ENCODE measurements at regions not wholly inside any gene's neighbourhood (a gene's known extent, or its start where the extent isn't known, plus 50 kb on each side); places are given as distances from the start of the nearest gene placed in this dataset.

DNA sequence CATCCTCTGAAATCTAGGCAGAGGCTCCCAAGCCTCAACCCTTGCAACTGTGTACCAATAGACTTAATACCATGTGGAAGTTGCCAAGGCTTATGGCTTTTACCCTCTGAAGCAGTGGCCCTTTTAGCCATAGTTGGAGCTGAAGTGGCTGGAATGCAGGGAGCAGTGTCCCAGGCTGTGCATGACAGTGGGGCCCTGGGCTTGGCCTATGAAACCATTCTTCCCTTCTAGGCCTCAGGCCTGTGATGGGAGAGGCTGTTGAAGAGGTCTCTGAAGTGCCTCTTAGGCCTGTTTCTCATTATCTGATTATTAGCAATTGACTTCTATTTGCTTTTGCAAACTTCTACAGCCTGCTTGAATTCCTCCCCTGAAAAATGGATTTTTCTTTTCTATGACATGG is 612.7 kb upstream of the ZWINT start:
- no peak overlapping the region for H4K8ac ChIP-seq (ENCODE audit: low read depth, low read length)
- no peak overlapping the region for H2BK120ac ChIP-seq (ENCODE audit: low read depth, low read length)
- H2AK5ac ChIP-seq (ENCODE audit: low read depth, low read length) = no peak overlapping the region
- no peak overlapping the region for H3K27ac ChIP-seq (replicated peaks; ENCODE audit: low read length)
- no peak overlapping the region for H3K4me2 ChIP-seq (ENCODE audit: insufficient read depth, low read length, poor library complexity, severe bottlenecking)
- no peak overlapping the region for H3K4me3 ChIP-seq (ENCODE audit: low read length in 2 of 2)
- no peak overlapping the region for H3K4ac ChIP-seq (ENCODE audit: low read length)
- H4K91ac ChIP-seq (ENCODE audit: low read depth, low read length, poor library complexity) = no peak overlapping the region
- H3K27me3 ChIP-seq (ENCODE audit: control insufficient read depth in 3 of 3, insufficient read depth in 3 of 3, low read depth in 1 of 3, low read length in 3 of 3) = no peaks in the 10 kb centered on the region
- H2AFZ ChIP-seq (ENCODE audit: low read length) = no peak overlapping the region
- no peak overlapping the region for H2BK5ac ChIP-seq (ENCODE audit: low read length)
- H2BK12ac ChIP-seq (ENCODE audit: low read length) = no peak overlapping the region
- no peaks in the 10 kb centered on the region for H3K4me1 ChIP-seq (ENCODE audit: control insufficient read depth in 2 of 2, insufficient read depth in 1 of 2, low read depth in 1 of 2, low read length in 2 of 2)
- no peaks in the 10 kb centered on the region for H3K79me1 ChIP-seq (ENCODE audit: low read depth, low read length)
- H3K14ac ChIP-seq (ENCODE audit: low read length) = no peak overlapping the region
- no peaks in the 10 kb centered on the region for H3K9me3 ChIP-seq (replicated peaks in 1 of 2; ENCODE audit: control insufficient read depth in 2 of 2, insufficient read depth in 1 of 2, low read depth in 1 of 2, low read length in 2 of 2)
- H3K18ac ChIP-seq (ENCODE audit: low read length) = no peak overlapping the region
- no peak overlapping the region for H2BK15ac ChIP-seq (ENCODE audit: low read length)
- DNase-seq (ENCODE audit: low spot score) = no peak
- H3K36me3 ChIP-seq (replicated peaks in 1 of 2; ENCODE audit: control insufficient read depth in 2 of 2, insufficient read depth in 2 of 2, low read length in 2 of 2) = no peaks in the 10 kb centered on the region
- H3K23ac ChIP-seq (ENCODE audit: low read depth, low read length, poor library complexity) = no peak overlapping the region
- no peak overlapping the region for H3K9ac ChIP-seq (ENCODE audit: low read depth, low read length, poor library complexity)

DNA sequence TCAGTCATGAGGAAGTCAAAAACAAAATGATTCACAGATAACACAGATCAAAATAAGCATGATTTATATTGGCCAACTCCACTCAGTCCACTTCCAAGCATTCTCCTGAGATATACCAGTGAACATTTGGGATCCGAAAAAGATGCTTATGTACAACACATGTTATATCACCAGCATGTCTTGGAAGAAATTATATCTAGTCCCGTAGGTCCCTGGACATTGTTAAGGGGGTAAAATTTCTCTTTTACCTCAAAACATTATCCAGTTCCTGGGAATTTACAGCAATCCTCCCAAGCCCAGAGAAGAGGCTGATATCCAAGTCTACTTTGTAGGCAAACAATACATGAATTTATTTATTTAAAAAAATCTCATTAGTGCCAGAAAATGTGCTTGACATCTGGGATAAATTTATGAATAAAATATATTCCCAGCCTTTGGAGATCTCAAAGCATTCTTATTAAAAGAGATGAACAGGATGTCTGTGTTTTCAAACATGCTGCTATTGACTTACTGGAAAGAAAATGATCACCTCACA is 582.2 kb upstream of the ZWINT start:
- H4K91ac ChIP-seq (ENCODE audit: low read depth, low read length, poor library complexity) = no peak overlapping the region
- H3K4me1 ChIP-seq (ENCODE audit: control insufficient read depth in 2 of 2, insufficient read depth in 1 of 2, low read depth in 1 of 2, low read length in 2 of 2) = no peaks in the 10 kb centered on the region
- no peak for DNase-seq (ENCODE audit: low spot score)
- H3K23ac ChIP-seq (ENCODE audit: low read depth, low read length, poor library complexity) = no peak overlapping the region
- H2BK15ac ChIP-seq (ENCODE audit: low read length) = no peak overlapping the region
- H3K27me3 ChIP-seq (ENCODE audit: control insufficient read depth in 3 of 3, insufficient read depth in 3 of 3, low read depth in 1 of 3, low read length in 3 of 3) = no peaks in the 10 kb centered on the region
- H3K18ac ChIP-seq (ENCODE audit: low read length) = no peak overlapping the region
- no peak overlapping the region for H2BK120ac ChIP-seq (ENCODE audit: low read depth, low read length)
- no peaks in the 10 kb centered on the region for H3K79me1 ChIP-seq (ENCODE audit: low read depth, low read length)
- H3K9me3 ChIP-seq (replicated peaks in 1 of 2; ENCODE audit: control insufficient read depth in 2 of 2, insufficient read depth in 1 of 2, low read depth in 1 of 2, low read length in 2 of 2) = peaks cover 0 to 2% of the 10 kb centered on the region in 2 donors
- H2AK5ac ChIP-seq (ENCODE audit: low read depth, low read length) = no peak overlapping the region
- no peak overlapping the region for H3K9ac ChIP-seq (ENCODE audit: low read depth, low read length, poor library complexity)
- no peaks in the 10 kb centered on the region for H3K36me3 ChIP-seq (replicated peaks in 1 of 2; ENCODE audit: control insufficient read depth in 2 of 2, insufficient read depth in 2 of 2, low read length in 2 of 2)
- H2BK5ac ChIP-seq (ENCODE audit: low read length) = no peak overlapping the region
- no CpG with 5 or more reads among the region's 2 CpGs for WGBS, 2 donors (ENCODE audit: extremely low coverage in 2 of 2, insufficient read length in 2 of 2, insufficient replicate concordance in 1 of 2)
- H4K8ac ChIP-seq (ENCODE audit: low read depth, low read length) = no peak overlapping the region
- no peak overlapping the region for H3K4me3 ChIP-seq (ENCODE audit: low read length in 2 of 2)
- no peak overlapping the region for H2BK12ac ChIP-seq (ENCODE audit: low read length)
- H2AFZ ChIP-seq (ENCODE audit: low read length) = no peak overlapping the region
- no peak overlapping the region for H3K14ac ChIP-seq (ENCODE audit: low read length)
- no peak overlapping the region for H3K4me2 ChIP-seq (ENCODE audit: insufficient read depth, low read length, poor library complexity, severe bottlenecking)
- no peak overlapping the region for H3K4ac ChIP-seq (ENCODE audit: low read length)
- H3K27ac ChIP-seq (replicated peaks; ENCODE audit: low read length) = no peak overlapping the region

DNA sequence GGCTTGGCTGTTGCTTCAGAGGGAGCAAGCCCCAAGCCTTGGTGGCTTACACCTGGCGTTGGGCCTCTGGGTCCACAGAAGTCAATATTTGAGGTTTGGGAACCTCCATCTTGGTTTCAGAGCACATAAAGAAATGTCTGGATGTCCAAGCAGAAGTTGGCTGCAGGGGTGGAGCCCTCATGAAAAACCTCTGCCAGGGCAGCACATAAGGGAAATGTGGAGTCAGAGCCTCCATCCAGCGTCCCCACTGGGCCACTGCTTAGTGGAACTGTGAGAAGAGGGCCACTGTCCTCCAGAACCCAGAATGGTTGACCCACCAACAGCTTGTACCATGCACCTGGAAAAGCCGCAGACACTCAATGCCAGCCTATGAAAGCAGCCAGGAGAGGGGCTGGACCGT is 573.5 kb upstream of the ZWINT start:
- Histone ChIP-seq H3K14ac (ENCODE audit: low read length) (no peak overlapping the region), H4K91ac (ENCODE audit: low read depth, low read length, poor library complexity) (no peak overlapping the region), H3K4me1 (ENCODE audit: control insufficient read depth in 2 of 2, insufficient read depth in 1 of 2, low read depth in 1 of 2, low read length in 2 of 2) (no peaks in the 10 kb centered on the region), H3K18ac (ENCODE audit: low read length) (no peak overlapping the region), H3K36me3 (replicated peaks in 1 of 2; ENCODE audit: control insufficient read depth in 2 of 2, insufficient read depth in 2 of 2, low read length in 2 of 2) (no peaks in the 10 kb centered on the region), H3K9ac (ENCODE audit: low read depth, low read length, poor library complexity) (no peak overlapping the region), H2BK12ac (ENCODE audit: low read length) (no peak overlapping the region), H4K8ac (ENCODE audit: low read depth, low read length) (no peak overlapping the region), H3K23ac (ENCODE audit: low read depth, low read length, poor library complexity) (no peak overlapping the region), H2AK5ac (ENCODE audit: low read depth, low read length) (no peak overlapping the region), H2BK15ac (ENCODE audit: low read length) (no peak overlapping the region), H2AFZ (ENCODE audit: low read length) (no peak overlapping the region), H3K4me2 (ENCODE audit: insufficient read depth, low read length, poor library complexity, severe bottlenecking) (no peak overlapping the region), H3K79me1 (ENCODE audit: low read depth, low read length) (no peaks in the 10 kb centered on the region), H3K4ac (ENCODE audit: low read length) (no peak overlapping the region), H2BK120ac (ENCODE audit: low read depth, low read length) (no peak overlapping the region), H3K27me3 (ENCODE audit: control insufficient read depth in 3 of 3, insufficient read depth in 3 of 3, low read depth in 1 of 3, low read length in 3 of 3) (no peaks in the 10 kb centered on the region), H3K9me3 (replicated peaks in 1 of 2; ENCODE audit: control insufficient read depth in 2 of 2, insufficient read depth in 1 of 2, low read depth in 1 of 2, low read length in 2 of 2) (peaks cover 0 to 7% of the 10 kb centered on the region in 2 donors), H3K27ac (replicated peaks; ENCODE audit: low read length) (no peak overlapping the region), H3K4me3 (ENCODE audit: low read length in 2 of 2) (no peak overlapping the region), H2BK5ac (ENCODE audit: low read length) (no peak overlapping the region)
- no peak for DNase-seq (ENCODE audit: low spot score)
- WGBS, 2 donors (ENCODE audit: extremely low coverage in 2 of 2, insufficient read length in 2 of 2, insufficient replicate concordance in 1 of 2) = no CpG with 5 or more reads among the region's 4 CpGs

DNA sequence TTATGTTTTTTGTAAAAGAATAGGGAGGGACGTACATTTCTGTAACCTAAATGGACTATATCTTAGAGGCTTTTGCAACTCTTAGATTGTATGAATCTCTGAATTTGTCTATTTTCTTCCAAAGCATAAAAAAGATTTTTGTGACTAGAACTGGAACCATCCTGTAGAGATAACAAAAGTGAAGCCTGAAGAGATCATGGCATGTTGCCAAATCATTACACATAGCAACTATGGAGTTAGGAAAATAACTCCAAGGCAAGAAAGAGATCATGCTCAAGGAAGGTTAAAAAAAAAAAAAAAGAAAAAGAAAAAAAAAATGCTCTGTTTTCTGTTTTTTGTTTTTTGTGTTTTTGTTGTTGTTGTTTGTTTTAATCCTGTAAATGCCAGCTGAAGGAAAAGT is 567.7 kb upstream of the ZWINT start:
- no peak overlapping the region for H2AFZ ChIP-seq (ENCODE audit: low read length)
- H4K8ac ChIP-seq (ENCODE audit: low read depth, low read length) = no peak overlapping the region
- H3K4me1 ChIP-seq (ENCODE audit: control insufficient read depth in 2 of 2, insufficient read depth in 1 of 2, low read depth in 1 of 2, low read length in 2 of 2) = no peaks in the 10 kb centered on the region
- no peak overlapping the region for H3K18ac ChIP-seq (ENCODE audit: low read length)
- no peak overlapping the region for H3K9ac ChIP-seq (ENCODE audit: low read depth, low read length, poor library complexity)
- no peaks in the 10 kb centered on the region for H3K79me1 ChIP-seq (ENCODE audit: low read depth, low read length)
- H3K36me3 ChIP-seq (replicated peaks in 1 of 2; ENCODE audit: control insufficient read depth in 2 of 2, insufficient read depth in 2 of 2, low read length in 2 of 2) = no peaks in the 10 kb centered on the region
- DNase-seq (ENCODE audit: low spot score) = no peak
- H2BK120ac ChIP-seq (ENCODE audit: low read depth, low read length) = no peak overlapping the region
- no peak overlapping the region for H3K23ac ChIP-seq (ENCODE audit: low read depth, low read length, poor library complexity)
- H3K14ac ChIP-seq (ENCODE audit: low read length) = no peak overlapping the region
- no peak overlapping the region for H3K4me3 ChIP-seq (ENCODE audit: low read length in 2 of 2)
- no peak overlapping the region for H3K4me2 ChIP-seq (ENCODE audit: insufficient read depth, low read length, poor library complexity, severe bottlenecking)
- no peak overlapping the region for H3K4ac ChIP-seq (ENCODE audit: low read length)
- no peak overlapping the region for H3K27ac ChIP-seq (replicated peaks; ENCODE audit: low read length)
- H2BK12ac ChIP-seq (ENCODE audit: low read length) = no peak overlapping the region
- no peak overlapping the region for H4K91ac ChIP-seq (ENCODE audit: low read depth, low read length, poor library complexity)
- H2AK5ac ChIP-seq (ENCODE audit: low read depth, low read length) = no peak overlapping the region
- no peaks in the 10 kb centered on the region for H3K9me3 ChIP-seq (replicated peaks in 1 of 2; ENCODE audit: control insufficient read depth in 2 of 2, insufficient read depth in 1 of 2, low read depth in 1 of 2, low read length in 2 of 2)
- H3K27me3 ChIP-seq (ENCODE audit: control insufficient read depth in 3 of 3, insufficient read depth in 3 of 3, low read depth in 1 of 3, low read length in 3 of 3) = no peaks in the 10 kb centered on the region
- no peak overlapping the region for H2BK5ac ChIP-seq (ENCODE audit: low read length)
- no CpG with 5 or more reads among the region's 1 CpG for WGBS, 2 donors (ENCODE audit: extremely low coverage in 2 of 2, insufficient read length in 2 of 2, insufficient replicate concordance in 1 of 2)
- H2BK15ac ChIP-seq (ENCODE audit: low read length) = no peak overlapping the region
